DOHH2 (cell line): ENCODE measurements at regions not wholly inside any gene's neighbourhood (a gene's known extent, or its start where the extent isn't known, plus 50 kb on each side); places are given as distances from the start of the nearest gene placed in this dataset.

ENCODE experiments used
- H3F3A ChIP-seq: fragments of 200-600 bp; sonication (generic), shearing (Covaris generic); 2 replicates; pipeline ENCODE4 v1.6.0; 2016; ENCODE audit warnings: antibody characterized with exemption, mild to moderate bottlenecking; ENCODE audit not compliant: control insufficient read depth, insufficient read depth
- H3K27ac ChIP-seq: fragments of 200-600 bp; sonication (generic); 2 replicates; pipeline ENCODE4 v1.5.1; 2014; ENCODE audit warnings: low read depth, mild to moderate bottlenecking, low read length, moderate library complexity
- H3K27me3 ChIP-seq: fragments of 200-600 bp; sonication (generic); 2 replicates; pipeline ENCODE4 v1.6.1; 2014; ENCODE audit warnings: mild to moderate bottlenecking, low read length, mixed read lengths; ENCODE audit not compliant: control insufficient read depth
- H3K36me3 ChIP-seq: fragments of 200-600 bp; sonication (generic); 2 replicates; pipeline ENCODE4 v1.6.1; 2014; ENCODE audit warnings: mild to moderate bottlenecking, low read length, moderate library complexity, mixed read lengths; ENCODE audit not compliant: control insufficient read depth
- H3K4me1 ChIP-seq: fragments of 200-600 bp; sonication (generic); 2 replicates; pipeline ENCODE4 v1.6.1; 2014; ENCODE audit warnings: mild to moderate bottlenecking, low read length, mixed read lengths; ENCODE audit not compliant: control insufficient read depth
- H3K4me2 ChIP-seq: fragments of 200-600 bp; sonication (generic); 2 replicates; pipeline ENCODE4 v1.6.0; 2014; ENCODE audit warnings: mild to moderate bottlenecking, low read length, moderate library complexity
- H3K4me3 ChIP-seq: fragments of 200-600 bp; sonication (generic); 2 replicates; pipeline ENCODE4 v1.5.1; 2014; ENCODE audit warnings: mild to moderate bottlenecking, low read length, mixed read lengths
- H3K79me2 ChIP-seq: fragments of 200-600 bp; sonication (generic); 2 replicates; pipeline ENCODE4 v1.6.1; 2014; ENCODE audit warnings: mild to moderate bottlenecking, low read length, mixed read lengths; ENCODE audit not compliant: control insufficient read depth
- H3K9me2 ChIP-seq: fragments of 200-600 bp; sonication (generic); replicated peaks from 2 replicates; pipeline ENCODE4 v1.6.1; 2014; ENCODE audit warnings: mild to moderate bottlenecking, low read length, mixed read lengths; ENCODE audit not compliant: control insufficient read depth
- H3K9me3 ChIP-seq: fragments of 200-600 bp; sonication (generic); 2 replicates; pipeline ENCODE4 v1.6.1; 2014; ENCODE audit warnings: antibody characterized with exemption, low read length, mixed read lengths; ENCODE audit not compliant: control insufficient read depth, insufficient read depth
- H4K20me1 ChIP-seq: fragments of 200-600 bp; sonication (generic); 2 replicates; pipeline ENCODE4 v1.6.0; 2014; ENCODE audit warnings: low read depth, mild to moderate bottlenecking, antibody characterized with exemption, low read length, moderate library complexity; ENCODE audit not compliant: control insufficient read depth, insufficient read depth
- CTCF ChIP-seq: fragments of 200-600 bp; sonication (generic); IDR thresholded peaks from one replicate; pipeline ENCODE4 v1.5.1; 2014; ENCODE audit warnings: antibody characterized with exemption, mild to moderate bottlenecking, low read depth, low read length; ENCODE audit not compliant: poor library complexity, severe bottlenecking
- EZH2phosphoT487 ChIP-seq: fragments of 200-600 bp; sonication (generic); IDR thresholded peaks from 2 replicates; pipeline ENCODE4 v1.6.1; 2017; ENCODE audit warnings: borderline replicate concordance, mild to moderate bottlenecking, antibody characterized with exemption, low read length, moderate library complexity, mixed read lengths

DNA sequence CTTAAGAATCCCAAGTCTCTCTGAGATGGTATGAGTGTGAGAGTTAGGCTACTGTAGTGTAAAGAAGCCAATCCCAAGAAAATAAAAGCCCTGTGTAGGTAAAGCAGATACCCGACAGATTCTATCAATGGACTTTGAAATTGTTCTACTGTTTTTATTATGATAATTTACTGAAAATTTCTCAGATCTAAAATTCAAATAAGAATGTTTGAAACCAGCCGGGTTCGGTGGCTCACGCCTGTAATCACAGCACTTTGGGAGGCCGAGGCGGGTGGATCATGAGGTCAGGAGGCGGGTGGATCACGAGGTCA is 208.3 kb upstream of the SPRED2 start:
- Histone ChIP-seq H3K9me3 (no peaks in the 10 kb centered on the region), H3K4me1 (no peaks in the 10 kb centered on the region), H3K27me3 (peaks cover 4% of the 10 kb centered on the region), H3K79me2 (no peaks in the 10 kb centered on the region), H3K4me2 (no peak overlapping the region), H3K9me2 (no peaks in the 10 kb centered on the region), H3F3A (no peaks in the 10 kb centered on the region), H4K20me1 (no peaks in the 10 kb centered on the region), H3K27ac (no peak overlapping the region), H3K36me3 (no peaks in the 10 kb centered on the region), H3K4me3 (no peak overlapping the region)
- TF ChIP-seq EZH2phosphoT487 (no peak), CTCF (no peak)

- Histone ChIP-seq H3K9me2 (no peaks in the 10 kb centered on the region), H3K9me3 (no peaks in the 10 kb centered on the region), H3K27ac (no peak overlapping the region), H3K4me3 (no peak overlapping the region), H4K20me1 (no peaks in the 10 kb centered on the region), H3K4me1 (no peaks in the 10 kb centered on the region), H3K36me3 (no peaks in the 10 kb centered on the region), H3K4me2 (no peak overlapping the region), H3F3A (no peaks in the 10 kb centered on the region), H3K27me3 (peaks cover 11% of the 10 kb centered on the region), H3K79me2 (no peaks in the 10 kb centered on the region)
- TF ChIP-seq EZH2phosphoT487 = no peak
- TF ChIP-seq CTCF = no peak
Observed at GRCh38 chr2:65639156-65639864, 206.9 kb upstream of the SPRED2 start.

- Histone ChIP-seq H3K9me3 (no peaks in the 10 kb centered on the region), H3K79me2 (no peaks in the 10 kb centered on the region), H3K4me1 (no peaks in the 10 kb centered on the region), H3F3A (no peaks in the 10 kb centered on the region), H3K4me3 (no peak overlapping the region), H4K20me1 (no peaks in the 10 kb centered on the region), H3K27ac (no peak overlapping the region), H3K36me3 (no peaks in the 10 kb centered on the region), H3K9me2 (no peaks in the 10 kb centered on the region), H3K27me3 (peaks cover 11% of the 10 kb centered on the region), H3K4me2 (no peak overlapping the region)
- TF ChIP-seq EZH2phosphoT487 (no peak), CTCF (peak; percentile 22)
Observed at GRCh38 chr2:65638443-65638842, 206.0 kb upstream of the SPRED2 start.
